K562 (cell line): ENCODE measurements at regions not wholly inside any gene's neighbourhood (a gene's known extent, or its start where the extent isn't known, plus 50 kb on each side); places are given as distances from the start of the nearest gene placed in this dataset.

Source experiments
- MGA ChIP-seq: fragments of 450-650 bp; IDR thresholded peaks from 2 replicates; pipeline ENCODE4 v1.6.1; 2016; ENCODE audit warnings: mild to moderate bottlenecking, moderate library complexity
- MTF1 ChIP-seq: fragments of 250-450 bp; sonication (Bioruptor Pico); IDR thresholded peaks from 2 replicates; pipeline ENCODE4 v1.9.0; 2021; ENCODE audit warnings: moderate library complexity, mild to moderate bottlenecking, inconsistent platforms, borderline replicate concordance
- RERE ChIP-seq: sonication (generic); formaldehyde crosslinking; IDR thresholded peaks from 2 replicates; pipeline ENCODE4 v1.8.0; 2023; ENCODE audit warnings: missing genetic modification reagents, mild to moderate bottlenecking, borderline replicate concordance
- U2AF2 ChIP-seq: fragments of 200-400 bp; formaldehyde crosslinking; optimal IDR thresholded peaks from 2 replicates; pipeline ENCODE3; 2017; ENCODE audit warnings: low read depth, mild to moderate bottlenecking, low read length
- ZNF41 ChIP-seq: fragments of 250-450 bp; sonication (Bioruptor Pico); conservative IDR thresholded peaks from 2 replicates; pipeline ENCODE4 v1.4.0; 2020; ENCODE audit warnings: mild to moderate bottlenecking
- ZNF518B ChIP-seq: fragments of 250-450 bp; sonication (Bioruptor Pico); IDR thresholded peaks from 2 replicates; pipeline ENCODE4 v1.5.0; 2021; ENCODE audit warnings: mild to moderate bottlenecking, moderate library complexity

DNA sequence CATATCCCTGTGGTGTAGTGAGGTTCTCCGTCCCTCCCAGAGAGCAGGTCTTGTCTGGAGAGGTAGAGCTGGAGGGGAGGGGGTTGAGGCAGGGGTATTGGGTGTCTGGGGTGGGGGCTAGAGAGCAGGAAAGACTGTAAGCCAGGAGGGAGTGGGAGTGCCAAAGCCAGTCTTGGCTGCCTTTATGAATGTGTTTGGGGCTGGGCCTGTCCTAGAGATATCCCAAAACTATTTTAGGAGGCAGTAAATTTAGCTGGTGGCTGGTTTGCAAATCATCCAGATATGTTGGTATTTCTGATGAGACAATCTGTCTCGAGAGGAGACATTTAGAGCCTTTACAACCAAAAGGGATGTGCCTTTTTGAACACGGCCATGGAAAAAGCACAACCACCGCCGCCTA is 166.6 kb downstream of the TLE3 start (continued):
- no peak for TF ChIP-seq MGA
- TF ChIP-seq MTF1 (CRISPR knock-in tag), result no peak
- TF ChIP-seq ZNF41 (CRISPR knock-in tag), result no peak
- no peak for TF ChIP-seq ZNF518B
- TF ChIP-seq RERE (CRISPR knock-in tag), result no peak
- no peak for TF ChIP-seq U2AF2
- TF ChIP-seq, all 486 proteins: peak for 0
